ENCODE measurements at regions not wholly inside any gene's neighbourhood (a gene's known extent, or its start where the extent isn't known, plus 50 kb on each side); places are given as distances from the start of the nearest gene placed in this dataset.

- Histone ChIP-seq H3K9ac (ENCODE audit: low read length) (no peak overlapping the region), H3K27ac (ENCODE audit: low read length in 2 of 2) (no peak overlapping the region), H3K36me3 (replicated peaks in 1 of 2; ENCODE audit: control extremely low read depth in 1 of 2, control insufficient read depth in 1 of 2, extremely low read depth in 1 of 2, insufficient read depth in 2 of 2, low read length in 1 of 2) (no peaks in the 10 kb centered on the region), H3K9me3 (ENCODE audit: control extremely low read depth in 1 of 3, control insufficient read depth in 2 of 3, insufficient read depth in 1 of 3, low read length in 2 of 3) (peaks cover 0 to 2% (median 0%) of the 10 kb centered on the region in 3 donors), H3K79me2 (ENCODE audit: control insufficient read depth, insufficient read depth, low read length) (no peaks in the 10 kb centered on the region), H3K4me2 (replicated peaks; ENCODE audit: low read depth, low read length, poor library complexity, severe bottlenecking) (no peak overlapping the region), H3K4me3 (ENCODE audit: control extremely low read depth in 1 of 5, extremely low read depth in 1 of 5, insufficient read depth in 1 of 5, low read depth in 2 of 5, low read length in 4 of 5) (no peak overlapping the region), H3K4me1 (ENCODE audit: control insufficient read depth in 2 of 2, insufficient read depth in 2 of 2, low read length in 2 of 2) (no peaks in the 10 kb centered on the region), H4K20me1 (ENCODE audit: control insufficient read depth, insufficient read depth, low read length, poor library complexity, severe bottlenecking) (no peaks in the 10 kb centered on the region), H3K27me3 (replicated peaks in 1 of 4; ENCODE audit: control extremely low read depth in 1 of 4, control insufficient read depth in 3 of 4, insufficient read depth in 4 of 4, low read length in 3 of 4) (peaks cover 0 to 25% (median 0%) of the 10 kb centered on the region in 4 experiments), H2AFZ (ENCODE audit: insufficient read depth, low read depth, low read length, poor library complexity, severe bottlenecking) (no peak overlapping the region)
- WGBS (ENCODE audit: insufficient coverage), result 83% methylated on average over 1 of the region's 4 CpGs
- ATAC-seq (ENCODE audit: low read depth), result no peak
- no peaks in the 10 kb centered on the region for H3K4me1 Mint-ChIP-seq
- no peak overlapping the region for H3K27ac Mint-ChIP-seq
- intact Hi-C loops (cut with micrococcal nuclease), result no loop called here
- POLR2A ChIA-PET, result no interaction called here
- peaks cover 32% of the 10 kb centered on the region for H3K27me3 Mint-ChIP-seq
- H3K4me3 Mint-ChIP-seq, result no peak overlapping the region
- DNase-seq, result no peak
- CTCF ChIA-PET, result no interaction called here
- H3K9me3 Mint-ChIP-seq (ENCODE audit: insufficient read depth), result no peaks in the 10 kb centered on the region
- TF ChIP-seq EZH2 (IDR thresholded peaks at IDR 0.05; ENCODE audit: borderline replicate concordance, insufficient read depth, low read depth, low read length, poor library complexity, severe bottlenecking) (no peak), CTCF (IDR thresholded peaks at IDR 0.05) (no peak)
These were observed 147.5 kb upstream of the FAM241A start for GRCh38 chr4:111997785-111998184.

GRCh38 chr4:111999801-112000200, 145.5 kb upstream of the FAM241A start:
- no peak overlapping the region for H3K4me3 ChIP-seq (ENCODE audit: control extremely low read depth in 1 of 5, extremely low read depth in 1 of 5, insufficient read depth in 1 of 5, low read depth in 2 of 5, low read length in 4 of 5)
- POLR2A ChIA-PET, result no interaction called here
- no peak for ATAC-seq (ENCODE audit: low read depth)
- no CpG with 5 or more reads among the region's 3 CpGs for WGBS (ENCODE audit: insufficient coverage)
- H4K20me1 ChIP-seq (ENCODE audit: control insufficient read depth, insufficient read depth, low read length, poor library complexity, severe bottlenecking), result no peaks in the 10 kb centered on the region
- no peak overlapping the region for H3K27ac ChIP-seq (ENCODE audit: low read length in 2 of 2)
- no peaks in the 10 kb centered on the region for H3K79me2 ChIP-seq (ENCODE audit: control insufficient read depth, insufficient read depth, low read length)
- no peak overlapping the region for H3K27ac Mint-ChIP-seq
- no peaks in the 10 kb centered on the region for H3K9me3 Mint-ChIP-seq (ENCODE audit: insufficient read depth)
- no peaks in the 10 kb centered on the region for H3K4me1 ChIP-seq (ENCODE audit: control insufficient read depth in 2 of 2, insufficient read depth in 2 of 2, low read length in 2 of 2)
- H3K9ac ChIP-seq (ENCODE audit: low read length), result no peak overlapping the region
- peaks cover 0 to 2% (median 0%) of the 10 kb centered on the region in 3 donors for H3K9me3 ChIP-seq (ENCODE audit: control extremely low read depth in 1 of 3, control insufficient read depth in 2 of 3, insufficient read depth in 1 of 3, low read length in 2 of 3)
- H3K4me2 ChIP-seq (replicated peaks; ENCODE audit: low read depth, low read length, poor library complexity, severe bottlenecking), result no peak overlapping the region
- peaks cover 0 to 18% (median 0%) of the 10 kb centered on the region in 4 experiments for H3K27me3 ChIP-seq (replicated peaks in 1 of 4; ENCODE audit: control extremely low read depth in 1 of 4, control insufficient read depth in 3 of 4, insufficient read depth in 4 of 4, low read length in 3 of 4)
- H2AFZ ChIP-seq (ENCODE audit: insufficient read depth, low read depth, low read length, poor library complexity, severe bottlenecking), result no peak overlapping the region
- no peak for DNase-seq
- intact Hi-C loops (cut with micrococcal nuclease), result no loop called here
- CTCF ChIA-PET, result no interaction called here
- peaks cover 34% of the 10 kb centered on the region for H3K27me3 Mint-ChIP-seq
- TF ChIP-seq EZH2 (IDR thresholded peaks at IDR 0.05; ENCODE audit: borderline replicate concordance, insufficient read depth, low read depth, low read length, poor library complexity, severe bottlenecking) (no peak), CTCF (IDR thresholded peaks at IDR 0.05) (no peak)
- H3K4me3 Mint-ChIP-seq, result no peak overlapping the region
- no peaks in the 10 kb centered on the region for H3K4me1 Mint-ChIP-seq
- no peaks in the 10 kb centered on the region for H3K36me3 ChIP-seq (replicated peaks in 1 of 2; ENCODE audit: control extremely low read depth in 1 of 2, control insufficient read depth in 1 of 2, extremely low read depth in 1 of 2, insufficient read depth in 2 of 2, low read length in 1 of 2)

Data from B cell (primary cell).